Calu3 (cell line): ENCODE measurements at regions not wholly inside any gene's neighbourhood (a gene's known extent, or its start where the extent isn't known, plus 50 kb on each side); places are given as distances from the start of the nearest gene placed in this dataset.

Source experiments
- BruUV-seq: library from RNA; stranded (reverse); fragments of 400-500 nt; replicated peaks from 2 replicates; lab custom pipeline; 2021; lab: Mats Ljungman, UMichigan
- CTCF ChIA-PET: fragments of 300-600 bp; sonication (Branson Sonifier 250); formaldehyde crosslinking; loops from one replicate; lab custom pipeline; 2022; ENCODE audit warnings: antibody characterized with exemption; lab: Charles Lee
- DNase-seq: peaks from one replicate; pipeline ENCODE4 v3.0.0; 2022
- H3K27ac Mint-ChIP-seq: one replicate; pipeline ENCODE4 v1.8.0; 2022; ENCODE audit warnings: mixed read lengths; ENCODE audit not compliant: unreplicated experiment
- H3K27me3 Mint-ChIP-seq: one replicate; pipeline ENCODE4 v1.8.0; 2022; ENCODE audit warnings: mixed read lengths; ENCODE audit not compliant: unreplicated experiment
- H3K36me3 Mint-ChIP-seq: one replicate; pipeline ENCODE4 v1.8.0; 2022; ENCODE audit warnings: mild to moderate bottlenecking, moderate library complexity, mixed read lengths; ENCODE audit not compliant: insufficient read depth, unreplicated experiment
- H3K4me1 Mint-ChIP-seq: one replicate; pipeline ENCODE4 v1.8.0; 2022; ENCODE audit warnings: mild to moderate bottlenecking, low read depth, mixed read lengths; ENCODE audit not compliant: unreplicated experiment
- H3K4me3 Mint-ChIP-seq: one replicate; pipeline ENCODE4 v1.8.0; 2022; ENCODE audit warnings: mild to moderate bottlenecking, low read depth, moderate library complexity, mixed read lengths; ENCODE audit not compliant: unreplicated experiment
- H3K9me3 Mint-ChIP-seq: one replicate; pipeline ENCODE4 v1.8.0; 2022; ENCODE audit warnings: low read depth, mixed read lengths; ENCODE audit not compliant: unreplicated experiment
- CTCF ChIP-seq: fragments of 200-600 bp; IDR thresholded peaks from one replicate; pipeline ENCODE4 v1.8.0; 2022; ENCODE audit warnings: antibody characterized with exemption; ENCODE audit not compliant: unreplicated experiment
- intact Hi-C: fragments of 100-400 bp; cut with micrococcal nuclease; formaldehyde crosslinking; loops from one replicate; pipeline ENCODE4 v1.10.0; 2022; ENCODE audit not compliant: unreplicated experiment

GRCh38 chr2:101533561-101534148 lies 58.7 kb upstream of the RFX8 start:
- CTCF ChIA-PET, result interaction anchor here (0.6 kb wide), 1 partner anchor 304 kb away, joined by 3 read pairs; no protein-coding TSS in a partner anchor
- H3K9me3 Mint-ChIP-seq, result no peaks in the 10 kb centered on the region
- H3K4me1 Mint-ChIP-seq, result no peaks in the 10 kb centered on the region
- H3K4me3 Mint-ChIP-seq, result no peak overlapping the region
- H3K27me3 Mint-ChIP-seq, result no peaks in the 10 kb centered on the region
- no TSS peak for BruUV-seq
- intact Hi-C loops, result no loop called here
- no peaks in the 10 kb centered on the region for H3K36me3 Mint-ChIP-seq
- no peak for TF ChIP-seq CTCF
- no peak for DNase-seq
- H3K27ac Mint-ChIP-seq, result no peak overlapping the region

GRCh38 chr2:101528501-101528900 lies 53.6 kb upstream of the RFX8 start:
- H3K27ac Mint-ChIP-seq, result no peak overlapping the region
- CTCF ChIA-PET, result no interaction called here
- intact Hi-C loops, result no loop called here
- no peaks in the 10 kb centered on the region for H3K4me1 Mint-ChIP-seq
- H3K36me3 Mint-ChIP-seq, result no peaks in the 10 kb centered on the region
- no peak for DNase-seq
- BruUV-seq, result no TSS peak
- no peaks in the 10 kb centered on the region for H3K27me3 Mint-ChIP-seq
- no peak for TF ChIP-seq CTCF
- no peak overlapping the region for H3K4me3 Mint-ChIP-seq
- H3K9me3 Mint-ChIP-seq, result peaks cover 2% of the 10 kb centered on the region

- Mint-ChIP-seq H3K36me3 (no peaks in the 10 kb centered on the region), H3K4me3 (no peak overlapping the region), H3K4me1 (peaks cover 8% of the 10 kb centered on the region), H3K9me3 (peaks cover 2% of the 10 kb centered on the region), H3K27ac (no peak overlapping the region), H3K27me3 (no peaks in the 10 kb centered on the region)
- DNase-seq, result no peak
- no TSS peak for BruUV-seq
- CTCF ChIA-PET, result no interaction called here
- no peak for TF ChIP-seq CTCF
- intact Hi-C loops, result no loop called here
These were observed 50.0 kb upstream of the RFX8 start for GRCh38 chr2:101524806-101525430.
